HG03103 (cell line): ENCODE measurements at regions not wholly inside any gene's neighbourhood (a gene's known extent, or its start where the extent isn't known, plus 50 kb on each side); places are given as distances from the start of the nearest gene placed in this dataset.
"Not testable (repeated sequence)": the region's sequence is repeated elsewhere in the genome, so short reads cannot be mapped to it uniquely, and the experiment has no call there.

Source experiments
- ATAC-seq: cut with Tn5 transposase; IDR thresholded peaks from one replicate; pipeline ENCODE4 v1.9.1; 2021; ENCODE audit warnings: low read depth; ENCODE audit not compliant: unreplicated experiment

DNA sequence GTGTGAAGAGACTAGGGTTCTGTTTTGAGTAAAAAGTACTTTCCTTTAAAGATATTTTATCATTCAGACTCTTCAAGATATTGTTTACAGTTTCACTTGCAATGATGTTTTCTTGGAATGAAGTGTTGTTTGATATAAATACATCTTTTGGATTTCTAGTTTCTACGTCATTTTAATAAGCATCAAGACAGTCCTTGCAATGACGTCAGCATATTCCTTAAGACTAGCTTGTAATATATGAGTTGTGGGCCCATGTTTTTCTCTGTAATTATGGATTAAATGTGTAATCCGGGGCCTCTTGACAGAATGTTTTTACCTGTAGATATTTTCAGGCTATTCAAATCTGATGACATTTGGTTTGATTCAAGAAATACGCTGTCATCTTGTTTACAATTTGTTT is 66.1 kb downstream of the RBMX2 start:
- ATAC-seq = no peak

DNA sequence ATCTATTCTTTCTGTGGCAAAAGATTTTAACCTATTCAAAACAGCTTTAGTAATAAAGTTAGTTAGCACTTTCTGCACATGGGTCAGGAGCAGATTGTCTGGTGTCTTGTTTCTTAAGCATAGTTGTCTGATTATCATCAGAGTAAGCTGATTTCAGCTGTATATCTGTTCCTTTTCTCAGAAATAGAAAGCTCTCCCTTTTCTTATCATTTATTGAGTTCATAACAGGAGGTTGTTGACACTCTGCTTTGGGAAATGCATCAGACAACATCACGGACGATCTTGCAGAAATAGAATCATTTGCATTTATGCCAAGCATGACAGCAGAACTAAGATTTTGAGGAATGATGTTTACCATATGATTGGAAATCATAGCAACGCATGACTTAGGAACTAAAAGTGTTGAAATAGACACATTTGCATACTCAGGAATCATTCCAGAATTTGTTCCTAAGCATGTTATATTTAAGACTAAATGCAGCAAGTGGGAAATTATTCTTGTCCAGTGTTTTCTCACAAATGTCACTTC is 66.7 kb downstream of the RBMX2 start:
- no peak for ATAC-seq

DNA sequence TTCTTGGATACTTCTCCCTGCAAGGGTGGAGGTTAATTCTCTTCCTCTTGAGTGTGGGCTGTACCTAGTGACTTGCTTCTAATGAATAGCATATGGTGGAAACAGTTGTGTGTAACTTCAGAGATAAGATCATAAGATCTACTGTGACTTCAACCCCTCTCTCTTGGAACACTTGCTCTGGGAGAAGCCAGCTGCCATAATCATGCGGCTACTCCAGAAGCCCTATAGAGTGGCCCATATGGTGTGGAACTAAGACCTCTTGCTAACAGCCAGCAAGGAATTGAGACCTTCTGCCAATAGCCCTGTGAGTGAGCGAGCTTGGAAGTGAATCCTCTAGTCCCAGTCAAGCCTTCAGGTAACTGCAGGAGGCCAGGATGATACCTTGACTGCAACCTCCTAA is 81.1 kb downstream of the RBMX2 start:
- ATAC-seq = no peak

DNA sequence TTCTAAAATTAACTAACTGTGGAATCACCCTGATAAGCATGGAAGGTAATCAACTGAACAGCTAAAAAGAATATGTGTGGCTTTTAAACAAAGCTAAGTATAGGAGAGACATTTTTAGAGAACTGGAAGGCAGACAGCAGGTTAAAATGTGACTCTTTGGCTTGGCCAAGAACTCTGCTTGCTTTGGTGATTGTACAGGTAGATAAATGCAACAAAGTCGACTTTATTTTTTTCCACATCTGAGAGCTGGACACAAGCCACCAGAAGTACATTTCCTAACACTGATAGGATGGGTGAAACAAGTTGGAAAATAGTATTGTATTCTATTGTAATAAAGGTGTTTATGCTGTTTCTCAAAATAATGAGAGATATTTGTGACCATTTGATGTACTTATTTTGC is 84.1 kb downstream of the RBMX2 start:
- no peak for ATAC-seq

DNA sequence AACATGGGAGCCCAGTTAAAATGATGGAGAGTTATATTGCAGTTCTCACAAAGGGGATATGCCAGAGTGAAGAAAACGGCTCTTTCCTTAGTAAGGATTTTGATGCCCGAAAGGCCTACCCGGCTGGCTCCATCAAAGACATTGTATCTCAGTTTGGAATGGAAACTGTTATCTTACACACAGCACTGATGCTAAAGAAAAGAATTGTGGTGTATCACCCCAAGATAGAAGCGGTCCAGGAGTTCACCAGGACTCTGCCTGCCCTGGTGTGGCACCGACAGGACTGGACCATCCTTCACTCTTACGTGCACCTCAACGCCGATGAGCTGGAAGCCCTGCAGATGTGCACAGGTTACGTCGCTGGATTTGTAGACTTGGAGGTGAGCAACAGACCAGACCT is 93.7 kb downstream of the RBMX2 start:
- not testable (repeated sequence) for ATAC-seq

DNA sequence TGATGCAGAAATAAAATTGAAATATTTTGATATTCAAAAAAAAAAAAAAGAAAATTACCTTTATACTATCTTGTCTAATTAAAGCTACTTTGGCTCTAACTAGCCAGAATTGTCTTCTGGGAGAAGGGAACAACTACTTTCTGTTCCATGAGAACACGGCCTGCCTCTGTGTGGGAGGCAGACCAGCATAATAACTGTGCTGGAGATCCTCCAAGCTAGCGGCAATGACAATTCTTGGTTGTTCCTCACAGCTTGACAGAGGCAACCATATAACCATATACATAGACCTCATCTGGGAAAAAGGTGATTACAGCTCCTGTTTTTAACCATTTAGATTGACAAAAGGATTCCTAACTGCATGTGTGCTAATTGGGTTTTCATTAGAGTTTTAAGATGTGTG is 95.7 kb downstream of the RBMX2 start:
- ATAC-seq = no peak

DNA sequence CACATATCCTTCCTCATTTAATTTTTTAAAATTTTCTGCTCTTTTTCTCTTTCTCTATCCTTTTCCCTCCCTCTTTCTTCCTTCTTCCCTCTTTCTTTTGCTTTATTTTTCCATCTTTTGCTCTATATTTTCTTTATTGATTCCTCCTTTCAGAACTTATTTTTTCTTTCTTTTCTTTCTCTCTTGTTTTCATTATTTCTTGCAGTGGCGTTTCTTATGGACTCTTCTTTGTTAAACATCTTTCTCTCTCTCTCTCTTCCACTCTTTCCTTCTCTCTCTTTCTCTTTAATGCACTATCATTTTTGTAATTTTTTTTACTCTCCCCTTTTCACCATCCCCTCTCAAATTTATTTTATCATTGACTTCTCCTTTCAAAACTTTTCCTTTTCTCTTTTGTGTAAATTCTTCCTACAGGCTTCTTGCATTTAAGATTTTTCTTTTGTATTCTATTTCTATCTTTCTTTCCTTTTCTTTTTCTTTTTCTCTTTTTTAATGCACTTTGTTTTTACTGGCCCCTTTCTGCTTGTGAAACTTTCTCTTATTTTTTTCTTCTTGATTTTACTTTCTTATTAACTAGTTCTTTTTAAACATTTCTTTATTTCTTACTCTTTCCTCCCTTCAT is 97.0 kb downstream of the RBMX2 start:
- ATAC-seq = no peak

DNA sequence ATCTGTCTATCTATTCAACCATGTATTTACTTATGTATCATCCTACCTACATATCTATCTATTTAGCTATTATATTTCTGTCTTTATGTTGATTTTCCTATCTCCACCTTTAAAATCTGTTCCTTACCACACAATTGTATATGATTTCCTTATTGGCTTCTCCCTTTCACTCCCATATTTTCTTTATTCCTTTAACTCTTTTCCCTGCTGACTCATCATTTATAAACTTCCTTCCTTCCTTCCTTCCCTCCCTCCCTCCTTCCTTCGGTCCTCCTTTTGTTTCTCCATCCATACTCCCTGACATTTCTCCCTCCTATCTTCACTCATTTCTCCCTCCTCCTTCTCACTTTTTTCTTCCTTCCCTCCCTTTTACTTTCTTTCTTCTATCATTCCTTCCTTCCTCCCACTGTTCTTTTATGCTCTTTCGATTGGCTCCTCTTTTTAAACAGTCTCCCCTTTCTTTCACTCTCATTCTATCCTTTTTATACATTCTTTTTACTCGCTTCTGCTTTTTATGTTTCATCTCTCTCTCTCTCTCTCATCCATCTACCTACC is 100.3 kb downstream of the RBMX2 start:
- ATAC-seq = no peak

DNA sequence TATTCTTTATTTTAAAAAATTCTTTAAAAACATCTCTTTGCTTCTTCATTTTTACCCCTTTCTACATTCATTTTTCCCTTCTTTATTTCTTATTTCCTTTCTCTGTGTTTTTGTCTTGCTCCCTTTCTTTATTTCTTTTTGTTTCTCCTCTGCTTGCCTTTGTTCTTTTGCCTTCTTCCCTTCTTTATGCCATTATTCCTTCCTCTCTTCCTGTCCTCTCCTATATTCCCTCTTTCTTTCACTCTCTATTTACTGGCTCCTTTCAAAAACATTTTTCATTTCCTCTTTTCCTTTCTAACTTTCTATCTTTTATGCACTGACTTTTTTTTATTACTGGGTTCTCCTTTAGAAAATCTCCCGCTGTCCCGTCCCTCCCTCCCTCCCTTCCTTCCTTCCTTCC is 102.2 kb downstream of the RBMX2 start:
- ATAC-seq = no peak

DNA sequence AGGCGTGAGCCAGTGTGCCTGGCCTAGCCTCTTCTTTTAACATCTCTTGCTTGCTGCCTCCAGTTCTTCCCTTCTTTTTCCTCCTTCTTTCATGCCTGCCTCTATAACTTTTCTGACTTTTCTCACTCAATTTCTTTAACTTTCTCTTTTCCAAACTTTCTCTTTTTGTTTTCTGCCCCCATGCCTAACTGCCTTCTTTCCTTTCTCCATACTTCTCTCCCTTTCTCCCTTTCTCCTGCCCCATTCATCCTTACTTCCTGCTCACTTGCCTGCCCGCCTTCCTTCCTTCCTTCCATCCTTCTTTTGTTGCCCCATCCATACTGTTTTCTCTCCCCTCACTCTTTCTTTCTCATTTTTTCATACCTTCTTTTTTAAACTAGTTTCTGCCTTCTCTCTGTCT is 105.2 kb downstream of the RBMX2 start:
- ATAC-seq = no peak

DNA sequence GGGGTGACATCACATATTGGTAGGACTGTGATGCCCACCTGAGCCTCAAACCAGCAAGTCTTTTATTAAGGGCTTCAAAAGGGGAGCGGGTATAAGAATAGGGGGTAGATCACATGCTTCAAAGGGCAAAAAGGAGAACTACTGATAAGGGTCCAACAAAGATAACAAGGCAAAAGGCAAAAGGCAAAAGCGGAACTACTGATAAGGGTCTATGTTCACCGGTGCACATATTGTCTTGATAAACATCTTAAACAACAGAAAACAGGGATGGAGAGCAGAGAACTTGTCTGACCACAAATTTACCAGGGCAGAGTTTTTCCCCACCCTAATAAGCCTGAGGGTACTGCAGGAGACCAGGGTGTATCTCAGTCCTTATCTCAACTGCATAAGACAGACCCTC is 110.7 kb downstream of the RBMX2 start:
- ATAC-seq = not testable (repeated sequence)

DNA sequence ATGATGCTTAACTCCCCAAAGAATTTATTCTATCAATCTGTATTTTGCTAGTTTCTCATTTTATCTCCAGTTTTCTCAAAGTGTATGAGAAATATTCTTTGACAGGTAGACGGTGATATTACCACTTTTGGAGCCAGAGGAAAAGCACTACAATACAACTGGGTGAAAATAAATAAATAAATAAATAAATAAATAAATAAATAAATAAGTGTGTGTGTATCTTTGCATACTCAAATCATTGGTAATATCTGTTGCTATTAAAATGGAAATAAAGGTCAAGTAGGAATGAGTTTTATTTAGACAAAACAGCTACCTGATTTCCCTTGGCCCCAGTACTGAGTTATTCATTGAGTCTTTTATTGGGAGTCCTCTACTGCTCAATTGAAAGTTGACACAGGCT is 114.3 kb downstream of the RBMX2 start:
- no peak for ATAC-seq

DNA sequence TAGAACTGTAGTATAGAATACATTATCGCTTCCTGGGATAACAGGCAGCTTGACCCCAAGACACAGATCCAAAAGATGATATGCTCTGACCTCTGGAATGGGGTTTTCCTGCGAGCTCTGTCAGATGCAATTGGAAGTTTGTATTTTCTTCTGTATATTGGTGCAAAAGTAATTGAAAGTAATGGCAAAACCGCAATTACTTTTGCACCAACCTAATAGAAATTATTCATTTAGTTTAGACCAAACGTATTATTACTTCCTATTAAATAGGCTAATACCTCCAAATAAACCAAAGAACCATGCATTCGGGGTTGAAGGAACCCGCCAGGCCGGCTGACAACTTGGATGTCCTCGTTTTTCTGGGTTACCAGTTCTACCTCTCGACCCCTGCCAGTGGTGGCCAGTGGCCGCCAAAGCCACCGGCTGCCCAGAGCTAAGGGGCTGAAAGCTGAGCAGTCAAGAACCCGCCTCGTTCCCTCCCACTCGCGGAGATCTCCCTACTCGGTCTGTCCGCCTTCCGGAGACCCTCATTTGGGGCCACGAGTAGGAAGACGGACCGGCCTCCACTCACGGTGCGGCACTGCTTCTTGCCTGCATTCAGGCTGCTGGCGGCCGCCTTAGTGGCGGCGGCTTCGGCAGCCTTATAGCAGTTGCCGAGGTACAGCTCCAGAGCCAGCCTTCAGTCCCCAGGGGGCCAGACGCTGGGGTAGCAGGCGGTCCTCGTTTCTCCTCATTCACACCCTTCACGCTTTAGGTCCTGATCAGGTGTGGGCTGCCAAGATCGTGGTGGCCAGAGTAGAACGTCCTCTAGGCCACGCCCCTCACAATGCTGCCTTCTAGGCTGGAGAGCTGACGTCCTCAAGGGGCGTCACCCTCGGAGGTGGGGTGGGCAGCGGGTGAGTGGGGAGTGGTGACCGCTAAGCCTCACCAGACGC is 121.9 kb downstream of the RBMX2 start:
- no peak for ATAC-seq

DNA sequence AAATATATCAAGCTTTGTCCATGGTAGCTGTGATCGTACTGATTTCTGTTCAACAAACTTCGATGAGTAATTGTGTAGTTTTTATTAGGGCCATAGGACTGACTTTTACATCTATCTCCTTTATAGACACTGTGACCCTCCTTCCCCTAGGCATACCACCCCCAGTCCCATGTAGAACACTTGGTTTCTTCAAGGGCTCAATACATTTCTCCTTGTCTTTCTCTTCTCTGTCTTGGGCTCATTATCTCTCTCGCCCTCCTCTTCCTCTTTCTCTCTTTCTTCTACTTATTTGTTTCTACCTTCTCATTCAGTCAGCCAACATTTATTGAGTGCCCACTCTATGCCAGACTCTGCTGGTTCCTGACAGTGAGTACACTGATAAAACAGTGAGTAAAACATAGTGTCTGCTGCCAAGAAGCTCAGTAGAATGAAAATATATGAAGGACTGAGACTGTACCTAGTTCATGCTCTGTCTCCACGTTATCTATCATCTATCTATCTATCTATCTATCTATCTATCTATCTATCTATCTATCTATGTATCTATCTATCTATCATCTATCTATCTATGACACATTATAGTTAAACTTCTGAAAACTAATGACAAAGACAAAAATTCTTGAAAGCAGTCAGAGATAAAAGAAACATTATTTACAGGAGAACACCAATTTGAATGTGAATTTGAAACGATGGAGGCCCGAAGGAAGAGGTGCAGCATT is 122.8 kb downstream of the RBMX2 start:
- no peak for ATAC-seq

DNA sequence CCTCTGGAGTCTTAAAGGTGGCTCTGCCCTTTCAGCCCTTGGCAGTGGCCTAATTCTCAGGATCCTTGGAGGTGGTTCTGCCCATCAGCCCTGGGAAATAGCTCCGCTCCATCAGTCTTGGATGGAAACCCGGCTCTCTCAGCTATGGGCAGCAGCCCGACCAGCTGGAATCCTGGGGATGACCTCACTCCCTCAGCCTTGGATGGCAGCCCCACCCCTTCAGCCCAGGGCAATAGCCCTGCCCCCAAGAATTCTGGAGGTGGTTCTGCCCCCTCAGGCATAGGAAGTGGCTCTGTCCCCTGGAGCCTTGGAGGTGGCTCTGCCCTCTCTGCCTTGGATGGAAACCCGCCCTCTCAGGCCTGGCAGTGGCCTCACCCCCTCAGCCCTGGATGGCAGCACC is 127.7 kb downstream of the RBMX2 start:
- ATAC-seq = no peak

DNA sequence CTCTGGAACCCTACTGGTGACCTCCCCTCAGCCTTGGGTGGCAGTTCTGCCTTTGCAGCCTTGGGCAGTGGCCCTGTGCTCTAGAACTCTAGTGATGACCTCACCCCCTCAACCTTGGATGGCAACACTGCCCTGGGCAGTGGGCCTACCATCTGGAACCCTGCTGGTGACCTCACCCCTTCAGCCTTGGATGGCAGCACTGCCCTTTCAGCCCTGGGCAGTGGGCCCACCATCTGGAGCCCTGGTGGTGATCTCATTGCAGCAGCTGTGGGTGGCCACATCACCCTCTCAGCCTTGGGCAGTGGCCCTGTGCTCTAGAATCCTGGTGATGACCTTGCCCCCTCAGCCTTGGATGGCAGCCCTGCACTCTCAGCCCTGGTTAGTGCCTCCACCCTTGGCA is 129.3 kb downstream of the RBMX2 start:
- ATAC-seq = no peak

DNA sequence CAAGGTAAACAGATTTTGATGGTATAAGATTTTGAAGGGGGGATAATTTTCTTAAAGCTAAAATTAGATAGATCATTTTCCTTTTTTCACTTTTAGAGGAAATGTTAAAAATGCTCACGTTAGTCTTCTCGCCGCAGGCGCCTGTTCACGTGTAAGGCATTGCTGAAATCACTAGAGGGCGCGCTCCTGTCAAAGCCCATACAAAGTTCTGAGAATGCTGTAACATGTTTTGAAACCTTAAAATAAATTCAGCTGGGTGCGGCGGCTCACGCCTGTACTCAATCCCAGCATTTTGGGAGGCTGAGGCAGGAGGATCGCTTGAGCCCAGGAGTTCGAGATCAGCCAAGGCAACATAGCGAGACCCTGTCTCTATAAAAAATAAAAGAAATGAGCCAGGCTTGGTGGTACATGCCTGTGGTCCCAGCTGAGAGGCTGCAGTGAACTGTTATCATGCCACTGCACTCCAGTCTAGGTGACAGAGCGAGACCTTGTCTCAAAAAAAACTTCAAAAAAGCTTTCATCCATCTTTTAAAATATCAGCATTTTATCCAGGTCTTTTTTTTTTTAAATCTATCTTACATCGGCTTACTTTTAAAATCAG is 138.0 kb downstream of the RBMX2 start:
- ATAC-seq = peak; percentile 71

DNA sequence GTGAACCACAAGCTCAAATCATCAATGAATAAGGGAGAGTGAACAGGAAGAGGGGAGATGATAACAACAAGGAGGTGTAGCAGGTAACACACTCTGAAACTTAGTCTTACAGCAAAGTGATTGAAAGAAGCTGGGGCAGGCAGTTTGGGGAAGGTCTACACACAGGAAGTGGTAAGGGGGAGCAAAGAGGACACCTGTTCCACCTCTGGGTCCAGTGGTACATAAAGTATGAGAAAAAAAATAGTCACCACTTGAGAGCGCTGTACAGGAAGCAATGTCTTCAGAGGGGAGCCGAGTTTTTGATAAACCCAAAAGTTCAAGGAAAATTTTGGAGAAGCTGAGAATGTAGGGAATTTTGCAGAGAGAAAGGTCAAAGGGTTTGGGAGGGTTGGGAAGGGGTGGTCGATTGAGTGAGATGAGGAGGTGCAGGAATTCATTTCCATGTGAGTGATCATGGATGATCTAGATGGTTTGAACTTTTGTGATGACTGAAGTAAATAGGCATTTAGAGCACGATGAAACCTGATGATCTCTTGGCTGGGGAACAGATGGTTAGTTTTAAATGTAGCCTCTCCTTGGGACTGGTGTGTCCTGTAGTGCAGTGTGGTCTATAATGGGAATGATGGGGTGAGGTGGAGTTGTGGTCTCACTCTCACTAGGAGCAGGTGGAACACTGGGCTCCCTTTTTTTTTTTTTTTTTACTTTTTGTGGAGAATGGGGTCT is 142.0 kb downstream of the RBMX2 start:
- ATAC-seq = no peak

DNA sequence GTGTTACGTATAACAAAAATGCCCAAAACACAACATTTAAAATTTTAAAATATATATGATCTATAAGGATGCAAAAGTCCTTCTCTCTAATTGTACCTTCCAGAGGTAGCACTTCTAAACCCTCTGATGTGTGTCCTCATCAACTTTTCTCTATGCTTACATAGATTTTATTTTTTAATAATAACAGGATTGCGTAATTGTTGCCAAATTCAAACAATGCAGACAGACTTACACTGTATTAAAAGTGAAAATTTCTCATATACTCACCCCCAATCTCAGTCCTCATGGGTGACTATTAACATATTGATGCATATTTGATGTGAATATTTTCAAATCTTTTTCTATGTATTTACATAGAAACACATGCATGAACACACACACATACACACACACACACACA is 144.0 kb downstream of the RBMX2 start:
- ATAC-seq = no peak

DNA sequence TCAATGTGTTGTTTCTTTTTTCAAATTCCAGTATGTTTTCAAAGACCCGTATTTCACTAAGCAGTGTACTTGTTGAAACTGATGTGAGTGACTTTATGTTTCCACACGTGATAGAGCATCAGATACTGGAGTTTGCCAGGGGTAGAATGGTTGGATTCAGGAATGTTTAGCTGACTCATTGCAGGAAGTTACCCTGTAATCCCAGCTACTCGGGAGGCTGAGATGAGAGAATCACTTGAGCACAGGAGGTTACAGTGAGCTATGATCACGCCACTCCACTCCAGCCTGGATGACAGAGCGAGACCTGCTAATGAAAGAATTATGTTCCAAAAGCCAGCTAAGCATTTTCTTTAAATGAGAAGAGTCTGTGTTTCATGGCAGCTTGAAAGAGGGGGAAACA is 147.6 kb downstream of the RBMX2 start:
- ATAC-seq = not testable (repeated sequence)
